HEK293T (cell line): ENCODE measurements at regions not wholly inside any gene's neighbourhood (a gene's known extent, or its start where the extent isn't known, plus 50 kb on each side); places are given as distances from the start of the nearest gene placed in this dataset.

Source experiments
- BHLHE40 ChIP-seq: fragments of 450-650 bp; IDR thresholded peaks from 2 replicates; pipeline ENCODE4 v1.6.1; 2016; ENCODE audit warnings: mild to moderate bottlenecking, moderate library complexity, borderline replicate concordance
- ELF4 ChIP-seq: fragments of 450-650 bp; IDR thresholded peaks from 2 replicates; pipeline ENCODE4 v1.6.1; 2017; ENCODE audit warnings: antibody characterized with exemption
- HDGF ChIP-seq: fragments of 450-650 bp; IDR thresholded peaks from 2 replicates; pipeline ENCODE4 v1.6.1; 2017; ENCODE audit warnings: antibody characterized with exemption, borderline replicate concordance
- SP1 ChIP-seq: fragments of 450-650 bp; IDR thresholded peaks from 2 replicates; pipeline ENCODE4 v1.6.1; 2017
- TF ChIP-seq, protein P1 (sequence below): fragments of 450-650 bp; IDR thresholded peaks from 2 replicates; pipeline ENCODE4 v1.6.1; 2016

- TF ChIP-seq, protein P1, sequence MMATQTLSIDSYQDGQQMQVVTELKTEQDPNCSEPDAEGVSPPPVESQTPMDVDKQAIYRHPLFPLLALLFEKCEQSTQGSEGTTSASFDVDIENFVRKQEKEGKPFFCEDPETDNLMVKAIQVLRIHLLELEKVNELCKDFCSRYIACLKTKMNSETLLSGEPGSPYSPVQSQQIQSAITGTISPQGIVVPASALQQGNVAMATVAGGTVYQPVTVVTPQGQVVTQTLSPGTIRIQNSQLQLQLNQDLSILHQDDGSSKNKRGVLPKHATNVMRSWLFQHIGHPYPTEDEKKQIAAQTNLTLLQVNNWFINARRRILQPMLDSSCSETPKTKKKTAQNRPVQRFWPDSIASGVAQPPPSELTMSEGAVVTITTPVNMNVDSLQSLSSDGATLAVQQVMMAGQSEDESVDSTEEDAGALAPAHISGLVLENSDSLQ, result no peak
- no peak for TF ChIP-seq SP1
- no peak for TF ChIP-seq ELF4
- TF ChIP-seq BHLHE40, result no peak
- no peak for TF ChIP-seq HDGF
Observed at GRCh38 chr2:102085238-102085637, 57.3 kb upstream of the IL1R1 start.
